ENCODE measurements at regions not wholly inside any gene's neighbourhood (a gene's known extent, or its start where the extent isn't known, plus 50 kb on each side); places are given as distances from the start of the nearest gene placed in this dataset.

GRCh38 chr5:175783739-175784138, 87.6 kb upstream of the CPLX2 start:
- H3K27me3 ChIP-seq (ENCODE audit: control insufficient read depth, extremely low read depth, insufficient read depth, low read length): no peaks in the 10 kb centered on the region
- dilution Hi-C loops (cut with MboI; ENCODE audit: extremely low pct_ligation_motif_present, low sequenced_read_pairs): no loop called here

DNA sequence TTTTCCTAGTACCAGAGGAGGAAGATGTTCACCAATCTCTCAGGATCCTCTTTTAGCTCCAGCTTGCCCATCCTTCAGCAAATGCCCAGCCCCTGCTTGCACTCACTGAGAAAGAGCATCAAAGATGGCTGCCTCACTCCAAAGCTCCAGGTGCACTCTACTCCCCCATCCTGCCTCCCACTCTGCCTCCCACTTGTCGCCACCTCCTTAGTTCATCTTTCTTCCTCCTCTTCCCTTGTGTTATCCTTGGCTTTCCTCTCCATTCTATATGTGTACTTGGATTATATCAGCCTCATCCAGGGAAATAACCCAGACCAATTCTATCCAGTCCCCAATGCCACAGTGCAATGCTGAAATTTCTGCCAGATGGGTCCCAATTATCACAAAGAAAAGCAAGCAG, 87.1 kb upstream of the CPLX2 start:
- Histone ChIP-seq H4K20me1 (ENCODE audit: control insufficient read depth, extremely low read depth, insufficient read depth, low read length) (no peaks in the 10 kb centered on the region), H3K27ac (ENCODE audit: control insufficient read depth, insufficient read depth, low read length) (no peak overlapping the region), H3K9me1 (ENCODE audit: control insufficient read depth, extremely low read depth, insufficient read depth, low read length) (no peaks in the 10 kb centered on the region), H3K4me1 (ENCODE audit: control insufficient read depth, extremely low read depth, insufficient read depth, low read length) (no peaks in the 10 kb centered on the region), H3K36me3 (ENCODE audit: control insufficient read depth in 2 of 2, extremely low read depth in 1 of 2, insufficient read depth in 2 of 2, low read length in 2 of 2) (no peaks in the 10 kb centered on the region), H3K4me2 (ENCODE audit: control insufficient read depth, extremely low read depth, insufficient read depth, low read depth, low read length) (no peak overlapping the region), H3K4me3 (ENCODE audit: control insufficient read depth in 2 of 3, extremely low read depth in 1 of 3, insufficient read depth in 2 of 3, low read depth in 1 of 3, low read length in 3 of 3) (no peak overlapping the region), H3K9me3 (ENCODE audit: control insufficient read depth, low read depth, low read length) (no peaks in the 10 kb centered on the region), H3K79me2 (ENCODE audit: control insufficient read depth, insufficient read depth, low read length) (no peaks in the 10 kb centered on the region), H2AFZ (ENCODE audit: control insufficient read depth, low read length) (no peak overlapping the region), H3K9ac (ENCODE audit: control insufficient read depth, extremely low read depth, insufficient read depth, low read length) (no peak overlapping the region), H3K27me3 (ENCODE audit: control insufficient read depth, extremely low read depth, insufficient read depth, low read length) (no peaks in the 10 kb centered on the region)
- dilution Hi-C loops (cut with MboI; ENCODE audit: extremely low pct_ligation_motif_present, low sequenced_read_pairs): no loop called here
- DNase-seq (ENCODE audit: low read depth, low spot score) (no peak), FAIRE-seq (no peak)
- TF ChIP-seq CTCF (optimal IDR thresholded peaks at IDR 0.05 in 1 of 3, IDR thresholded peaks at IDR 0.05 in 1 of 3, conservative IDR thresholded peaks at IDR 0.05 in 1 of 3; ENCODE audit: extremely low read depth in 1 of 3, insufficient read depth in 2 of 3, low read length in 3 of 3) (no peak), EZH2 (IDR thresholded peaks at IDR 0.05; ENCODE audit: low read length) (no peak)

More at GRCh38 chr5:175783739-175784138, 87.6 kb upstream of the CPLX2 start:
- no peaks in the 10 kb centered on the region for H3K36me3 ChIP-seq (ENCODE audit: control insufficient read depth in 2 of 2, extremely low read depth in 1 of 2, insufficient read depth in 2 of 2, low read length in 2 of 2)
- no peak overlapping the region for H3K9ac ChIP-seq (ENCODE audit: control insufficient read depth, extremely low read depth, insufficient read depth, low read length)
- H3K4me2 ChIP-seq (ENCODE audit: control insufficient read depth, extremely low read depth, insufficient read depth, low read depth, low read length): no peak overlapping the region
- FAIRE-seq (no peak), DNase-seq (ENCODE audit: low read depth, low spot score) (no peak)
- H3K79me2 ChIP-seq (ENCODE audit: control insufficient read depth, insufficient read depth, low read length): no peaks in the 10 kb centered on the region
- TF ChIP-seq EZH2 (IDR thresholded peaks at IDR 0.05; ENCODE audit: low read length) (no peak), CTCF (optimal IDR thresholded peaks at IDR 0.05 in 1 of 3, IDR thresholded peaks at IDR 0.05 in 1 of 3, conservative IDR thresholded peaks at IDR 0.05 in 1 of 3; ENCODE audit: extremely low read depth in 1 of 3, insufficient read depth in 2 of 3, low read length in 3 of 3) (no peak)
- no peak overlapping the region for H3K4me3 ChIP-seq (ENCODE audit: control insufficient read depth in 2 of 3, extremely low read depth in 1 of 3, insufficient read depth in 2 of 3, low read depth in 1 of 3, low read length in 3 of 3)
- no peaks in the 10 kb centered on the region for H3K4me1 ChIP-seq (ENCODE audit: control insufficient read depth, extremely low read depth, insufficient read depth, low read length)
- H2AFZ ChIP-seq (ENCODE audit: control insufficient read depth, low read length): no peak overlapping the region
- H3K9me1 ChIP-seq (ENCODE audit: control insufficient read depth, extremely low read depth, insufficient read depth, low read length): no peaks in the 10 kb centered on the region
- no peaks in the 10 kb centered on the region for H4K20me1 ChIP-seq (ENCODE audit: control insufficient read depth, extremely low read depth, insufficient read depth, low read length)
- no peaks in the 10 kb centered on the region for H3K9me3 ChIP-seq (ENCODE audit: control insufficient read depth, low read depth, low read length)
- H3K27ac ChIP-seq (ENCODE audit: control insufficient read depth, insufficient read depth, low read length): no peak overlapping the region
